Right atrium auricular region (tissue), 2 donors: ENCODE measurements at regions not wholly inside any gene's neighbourhood (a gene's known extent, or its start where the extent isn't known, plus 50 kb on each side); places are given as distances from the start of the nearest gene placed in this dataset.

Source experiments
- DNase-seq: peaks from one replicate; pipeline ENCODE4 v3.0.0-alpha.2; 2019; ENCODE audit warnings: low spot score
- H3K27ac ChIP-seq, 2 donors: fragments of 200-600 bp; sonication (generic); 1 replicate in 1 of 2; 2 replicates in 1 of 2; pipeline ENCODE4 v1.5.1; 2016 to 2019
- H3K27me3 ChIP-seq, 2 donors: fragments of 200-600 bp; sonication (generic); one replicate each; pipeline versions ENCODE4 v1.5.1 to v1.6.0; 2017 to 2019
- H3K36me3 ChIP-seq: fragments of 200-600 bp; sonication (generic); one replicate; pipeline ENCODE4 v1.5.1; 2016
- H3K4me1 ChIP-seq, 2 donors: fragments of 200-600 bp; sonication (generic); one replicate each; pipeline versions ENCODE4 v1.5.1 to v1.6.0; 2017 to 2019
- H3K4me3 ChIP-seq, 2 donors: fragments of 200-600 bp; sonication (generic); 1 replicate in 1 of 2; 2 replicates in 1 of 2; pipeline ENCODE4 v1.5.1; 2017 to 2019; ENCODE audit warnings: mild to moderate bottlenecking in 1 of 2, moderate library complexity in 1 of 2
- H3K9me3 ChIP-seq, 2 donors: fragments of 200-600 bp; sonication (generic); one replicate each; pipeline ENCODE4 v1.5.1; 2019
- CTCF ChIP-seq, 2 donors: fragments of 200-600 bp; sonication (generic); IDR thresholded peaks; one replicate each; pipeline ENCODE4 v1.5.1; 2019; ENCODE audit warnings: antibody characterized with exemption in 2 of 2

DNA sequence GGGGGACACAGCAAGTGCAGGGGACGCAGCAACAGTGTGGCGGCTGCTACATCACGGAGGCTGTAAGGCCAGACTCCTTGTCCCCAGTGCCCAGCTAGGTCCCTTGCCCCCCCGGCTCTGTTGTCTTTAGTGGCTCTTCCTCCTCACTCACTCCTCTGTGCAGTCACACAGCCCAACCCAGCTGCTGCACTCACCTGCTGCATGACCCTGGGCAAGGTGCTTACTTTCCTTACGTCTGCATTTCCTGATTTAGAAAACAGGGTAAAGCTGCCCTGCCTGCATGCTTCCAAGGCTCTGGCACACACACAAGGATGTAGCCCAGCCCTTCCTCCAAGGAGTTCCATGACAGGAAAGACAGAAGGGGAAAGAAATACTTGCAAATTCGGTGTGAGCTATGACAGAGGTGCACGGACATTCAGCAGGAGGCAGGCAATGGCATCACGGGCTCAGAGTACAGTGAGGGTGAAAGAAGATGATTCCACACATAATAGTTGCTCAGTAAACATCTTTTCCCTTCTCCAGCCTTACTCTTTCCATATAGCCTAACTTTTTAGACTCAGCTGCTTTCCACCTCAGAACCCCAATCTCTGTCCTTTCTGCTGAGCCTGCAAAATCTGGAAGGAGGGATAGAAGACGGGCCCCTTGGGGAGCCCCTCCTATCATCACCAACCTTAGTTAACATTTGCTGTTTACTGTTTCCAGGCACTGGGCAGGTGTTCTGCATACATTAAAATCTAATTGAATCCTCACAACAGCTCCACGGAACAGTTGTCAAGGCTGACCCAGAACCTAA is 150.9 kb downstream of the MRM1 start:
- no peaks in the 10 kb centered on the region for H3K4me1 ChIP-seq
- DNase-seq: no peak
- H3K27ac ChIP-seq: no peak overlapping the region
- no peak overlapping the region for H3K4me3 ChIP-seq
- H3K27me3 ChIP-seq: no peaks in the 10 kb centered on the region
- no peak for TF ChIP-seq CTCF (IDR thresholded peaks at IDR 0.05)
- no peaks in the 10 kb centered on the region for H3K9me3 ChIP-seq
- no peaks in the 10 kb centered on the region for H3K36me3 ChIP-seq

GRCh38 chr17:36755586-36755985 is 154.2 kb downstream of the MRM1 start:
- Histone ChIP-seq H3K27me3 (no peaks in the 10 kb centered on the region), H3K27ac (no peak overlapping the region), H3K4me3 (no peak overlapping the region), H3K4me1 (no peaks in the 10 kb centered on the region), H3K9me3 (no peaks in the 10 kb centered on the region), H3K36me3 (no peaks in the 10 kb centered on the region)
- DNase-seq: no peak
- TF ChIP-seq CTCF (IDR thresholded peaks at IDR 0.05): no peak

DNA sequence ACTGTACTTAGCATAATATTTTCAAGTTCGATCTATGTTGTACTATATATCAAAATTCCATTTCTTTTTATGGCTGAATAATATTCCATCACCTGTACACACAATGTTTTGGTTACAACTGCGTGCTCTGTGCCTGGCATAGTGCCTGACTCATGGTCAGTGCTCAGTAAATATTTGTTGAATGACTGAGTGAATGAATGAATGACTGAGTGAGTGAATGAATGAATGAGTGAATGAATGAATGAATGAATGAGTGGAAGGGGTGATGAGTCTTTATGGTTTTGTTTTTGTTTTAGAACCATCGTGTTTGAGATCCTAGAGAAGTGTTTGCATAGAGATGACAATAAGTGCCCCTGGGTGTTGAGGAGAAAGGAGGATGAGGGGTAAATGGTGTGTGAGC is 155.3 kb downstream of the MRM1 start:
- DNase-seq: no peak
- no peak overlapping the region for H3K27ac ChIP-seq
- no peaks in the 10 kb centered on the region for H3K9me3 ChIP-seq
- no peak overlapping the region for H3K4me3 ChIP-seq
- TF ChIP-seq CTCF (IDR thresholded peaks at IDR 0.05): no peak
- no peaks in the 10 kb centered on the region for H3K36me3 ChIP-seq
- no peaks in the 10 kb centered on the region for H3K27me3 ChIP-seq
- H3K4me1 ChIP-seq: no peaks in the 10 kb centered on the region

DNA sequence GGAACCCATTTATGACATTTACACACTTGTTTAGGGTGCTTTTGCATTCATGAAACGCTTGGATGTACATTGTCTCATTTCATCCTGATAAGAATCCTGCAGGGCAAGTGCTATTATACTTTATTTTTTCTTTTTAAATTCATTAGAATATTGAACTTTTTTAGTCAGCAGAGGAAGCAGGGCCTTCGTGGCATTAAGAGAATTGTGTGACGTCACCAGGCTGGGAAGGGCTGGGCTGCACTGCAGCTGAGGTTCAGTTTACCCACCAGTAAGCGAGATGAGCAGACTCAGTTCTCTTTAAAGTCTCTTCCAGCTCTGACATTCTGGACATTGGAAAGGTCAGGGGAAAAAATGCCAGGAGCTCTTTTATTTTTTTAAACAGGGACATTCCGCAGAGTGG is 159.0 kb downstream of the MRM1 start:
- no peak for TF ChIP-seq CTCF (IDR thresholded peaks at IDR 0.05)

GRCh38 chr17:36761203-36761950 is 160.0 kb downstream of the MRM1 start:
- H3K27me3 ChIP-seq: no peaks in the 10 kb centered on the region
- H3K4me1 ChIP-seq: no peaks in the 10 kb centered on the region
- no peaks in the 10 kb centered on the region for H3K36me3 ChIP-seq
- no peak overlapping the region for H3K4me3 ChIP-seq
- no peaks in the 10 kb centered on the region for H3K9me3 ChIP-seq
- DNase-seq: no peak
- H3K27ac ChIP-seq: no peak overlapping the region
- no peak for TF ChIP-seq CTCF (IDR thresholded peaks at IDR 0.05)

More for the DNA sequence above, 159.0 kb downstream of the MRM1 start:
- Histone ChIP-seq H3K36me3 (no peaks in the 10 kb centered on the region), H3K27me3 (no peaks in the 10 kb centered on the region), H3K4me1 (no peaks in the 10 kb centered on the region), H3K9me3 (no peaks in the 10 kb centered on the region), H3K4me3 (no peak overlapping the region), H3K27ac (no peak overlapping the region)
- DNase-seq: no peak
